ENCODE measurements at regions not wholly inside any gene's neighbourhood (a gene's known extent, or its start where the extent isn't known, plus 50 kb on each side); places are given as distances from the start of the nearest gene placed in this dataset.

DNA sequence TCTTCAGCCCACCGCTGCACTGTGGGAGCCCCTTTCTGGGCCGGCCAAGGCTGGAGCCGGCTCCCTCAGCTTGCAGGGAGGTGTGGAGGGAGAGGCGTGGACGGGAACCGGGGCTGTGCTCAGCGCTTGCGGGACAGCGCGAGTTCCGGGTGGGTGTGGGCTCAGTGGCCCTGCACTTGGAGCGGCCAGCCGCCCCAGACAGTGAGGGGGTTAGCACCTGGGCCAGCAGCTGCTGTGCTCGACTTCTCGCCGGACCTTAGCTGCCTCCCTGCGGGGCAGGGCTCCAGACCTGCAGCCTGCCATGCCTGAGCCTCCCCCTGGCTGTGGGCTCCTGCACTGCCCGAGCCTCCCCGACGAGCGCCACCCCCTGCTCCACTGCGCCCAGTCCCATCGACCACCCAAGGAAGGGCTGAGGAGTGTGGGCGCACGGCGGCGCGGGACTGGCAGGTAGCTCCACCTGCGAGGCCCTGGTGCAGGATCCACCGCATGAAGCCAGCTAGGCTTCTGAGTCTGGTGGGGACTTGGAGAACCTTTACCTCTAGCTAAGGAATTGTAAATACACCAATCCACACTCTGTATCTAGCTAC is 92.9 kb upstream of the MAST4 start:
- TF ChIP-seq SUZ12 (IDR thresholded peaks at IDR 0.05; ENCODE audit: extremely low read depth, insufficient read depth, insufficient read length) = no peak
- no peak for TF ChIP-seq YY1 (IDR thresholded peaks at IDR 0.05; ENCODE audit: insufficient read depth, insufficient read length)
- TF ChIP-seq ZNF274 (IDR thresholded peaks at IDR 0.05; ENCODE audit: low read depth, low read length) = no peak
